GM23248 (cell line): ENCODE measurements at regions not wholly inside any gene's neighbourhood (a gene's known extent, or its start where the extent isn't known, plus 50 kb on each side); places are given as distances from the start of the nearest gene placed in this dataset.
A peak's percentile ranks its signal among the peaks of the same experiment; 100 is the strongest.

Experiments used
- DNase-seq: peaks from one replicate; pipeline ENCODE4 v3.0.0-alpha.2; 2015
- H2AFZ ChIP-seq: fragments of 200-600 bp; sonication (generic); 2 replicates; pipeline ENCODE4 v1.6.1; 2016; ENCODE audit warnings: antibody characterized with exemption
- H3F3A ChIP-seq: fragments of 200-600 bp; sonication (generic); 2 replicates; pipeline ENCODE4 v1.6.1; 2016; ENCODE audit warnings: mild to moderate bottlenecking, antibody characterized with exemption, mixed run types; ENCODE audit not compliant: insufficient read depth
- H3K27ac ChIP-seq: fragments of 200-600 bp; sonication (generic); 2 replicates; pipeline ENCODE4 v1.5.1; 2016; ENCODE audit warnings: mild to moderate bottlenecking
- H3K27me3 ChIP-seq: fragments of 200-600 bp; sonication (generic); replicated peaks from 2 replicates; pipeline ENCODE4 v1.6.1; 2016; ENCODE audit warnings: mild to moderate bottlenecking; ENCODE audit not compliant: insufficient read depth
- H3K36me3 ChIP-seq: fragments of 200-600 bp; sonication (generic); 2 replicates; pipeline ENCODE4 v1.6.1; 2016; ENCODE audit warnings: low read depth, mild to moderate bottlenecking
- H3K4me1 ChIP-seq: fragments of 200-600 bp; sonication (generic); 2 replicates; pipeline ENCODE4 v1.6.1; 2016; ENCODE audit warnings: mild to moderate bottlenecking; ENCODE audit not compliant: insufficient read depth
- H3K4me2 ChIP-seq: fragments of 200-600 bp; sonication (generic); one replicate; pipeline ENCODE4 v1.6.1; 2016; ENCODE audit warnings: mild to moderate bottlenecking; ENCODE audit not compliant: unreplicated experiment
- H3K4me3 ChIP-seq: fragments of 200-600 bp; sonication (generic); 2 replicates; pipeline ENCODE4 v1.5.1; 2016; ENCODE audit warnings: mild to moderate bottlenecking
- H3K79me2 ChIP-seq: fragments of 200-600 bp; sonication (generic); 2 replicates; pipeline ENCODE4 v1.6.1; 2016; ENCODE audit warnings: mild to moderate bottlenecking; ENCODE audit not compliant: insufficient read depth
- H3K9ac ChIP-seq: fragments of 200-600 bp; sonication (generic); 2 replicates; pipeline ENCODE4 v1.6.1; 2016; ENCODE audit warnings: mild to moderate bottlenecking
- H3K9me2 ChIP-seq: fragments of 200-600 bp; sonication (generic); 2 replicates; pipeline ENCODE4 v1.6.1; 2016; ENCODE audit warnings: mixed run types, mild to moderate bottlenecking, moderate library complexity; ENCODE audit not compliant: insufficient read depth
- H3K9me3 ChIP-seq: fragments of 200-600 bp; sonication (generic); one replicate; pipeline ENCODE4 v1.6.1; 2017; ENCODE audit warnings: low read depth
- H4K20me1 ChIP-seq: fragments of 200-600 bp; sonication (generic); 2 replicates; pipeline ENCODE4 v1.6.0; 2016; ENCODE audit not compliant: insufficient read depth
- EZH2 ChIP-seq: fragments of 200-600 bp; sonication (generic); IDR thresholded peaks from 2 replicates; pipeline ENCODE4 v1.6.1; 2018; ENCODE audit warnings: antibody characterized with exemption, mild to moderate bottlenecking; ENCODE audit not compliant: insufficient read depth, poor library complexity, severe bottlenecking
- EZH2phosphoT487 ChIP-seq: fragments of 200-600 bp; sonication (generic); IDR thresholded peaks from 2 replicates; pipeline ENCODE4 v1.6.1; 2018; ENCODE audit warnings: antibody characterized with exemption, moderate library complexity, mild to moderate bottlenecking, low read depth; ENCODE audit not compliant: insufficient read depth
- WGBS, 2 experiments: methylation state at CpG; one replicate each; pipeline ENCODE4 v1.1.6; 2015 to 2017; ENCODE audit warnings: low lambda C conversion rate in 2 of 2, low coverage in 1 of 2; ENCODE audit errors: missing lambda C conversion rate in 2 of 2; 5-methylcytosine and 5-hydroxymethylcytosine counted together
- in situ Hi-C: fragments of 300-500 bp; cut with MboI; formaldehyde crosslinking; loops from 2 replicates; pipeline ENCODE4 v1.15.0; 2020

DNA sequence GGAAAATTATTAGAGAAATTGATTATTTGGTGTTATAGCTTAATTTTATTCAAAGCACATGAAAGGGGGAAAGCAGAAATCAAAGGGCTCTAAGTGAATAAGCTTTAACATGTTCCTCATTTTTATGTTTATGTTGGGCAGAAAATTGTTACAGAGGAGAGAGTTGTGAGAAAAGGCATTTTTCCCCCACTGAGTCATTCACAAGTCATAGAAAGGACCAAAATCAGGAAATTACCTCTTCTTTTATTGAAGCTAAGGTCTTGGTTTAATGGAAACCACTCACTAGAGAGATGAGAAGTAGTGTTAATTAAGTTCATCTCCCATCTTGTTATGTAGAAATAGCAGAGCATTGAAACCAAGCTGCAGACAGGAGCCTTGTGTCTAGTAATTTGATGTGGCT lies 175.3 kb upstream of the THUMPD2 start:
- no peak overlapping the region for H3K4me3 ChIP-seq
- peaks cover 11% of the 10 kb centered on the region for H3K4me1 ChIP-seq
- no peaks in the 10 kb centered on the region for H4K20me1 ChIP-seq
- H3K27me3 ChIP-seq: no peaks in the 10 kb centered on the region
- TF ChIP-seq EZH2 (no peak), EZH2phosphoT487 (no peak)
- H2AFZ ChIP-seq: peak overlapping the region; percentile 19; the same call in 1 of the 2 replicates
- H3F3A ChIP-seq: peaks cover 14% of the 10 kb centered on the region; the same call in 1 of the 2 replicates
- H3K9me2 ChIP-seq: no peaks in the 10 kb centered on the region
- in situ Hi-C loops: no loop called here
- H3K36me3 ChIP-seq: no peaks in the 10 kb centered on the region
- no peak overlapping the region for H3K9ac ChIP-seq
- H3K9me3 ChIP-seq: no peaks in the 10 kb centered on the region
- no peak overlapping the region for H3K27ac ChIP-seq
- H3K79me2 ChIP-seq: no peaks in the 10 kb centered on the region
- H3K4me2 ChIP-seq: peak overlapping the region; percentile 8
- DNase-seq: peak; percentile 59

GRCh38 chr2:39949131-39949530 lies 170.1 kb upstream of the THUMPD2 start:
- peaks cover 25% of the 10 kb centered on the region for H3F3A ChIP-seq
- no peak overlapping the region for H3K9ac ChIP-seq
- no peaks in the 10 kb centered on the region for H3K27me3 ChIP-seq
- H3K4me3 ChIP-seq: no peak overlapping the region
- no peaks in the 10 kb centered on the region for H3K36me3 ChIP-seq
- no peaks in the 10 kb centered on the region for H4K20me1 ChIP-seq
- H2AFZ ChIP-seq: no peak overlapping the region
- H3K4me2 ChIP-seq: no peak overlapping the region
- no peaks in the 10 kb centered on the region for H3K79me2 ChIP-seq
- no peak overlapping the region for H3K27ac ChIP-seq
- H3K9me3 ChIP-seq: no peaks in the 10 kb centered on the region
- DNase-seq: no peak
- H3K4me1 ChIP-seq: peaks cover 26% of the 10 kb centered on the region
- WGBS, 2 experiments: 61 to 63% methylated on average over 1 of the region's 1 CpG
- no peaks in the 10 kb centered on the region for H3K9me2 ChIP-seq
- no peak for TF ChIP-seq EZH2
- TF ChIP-seq EZH2phosphoT487: no peak
- in situ Hi-C loops: no loop called here

DNA sequence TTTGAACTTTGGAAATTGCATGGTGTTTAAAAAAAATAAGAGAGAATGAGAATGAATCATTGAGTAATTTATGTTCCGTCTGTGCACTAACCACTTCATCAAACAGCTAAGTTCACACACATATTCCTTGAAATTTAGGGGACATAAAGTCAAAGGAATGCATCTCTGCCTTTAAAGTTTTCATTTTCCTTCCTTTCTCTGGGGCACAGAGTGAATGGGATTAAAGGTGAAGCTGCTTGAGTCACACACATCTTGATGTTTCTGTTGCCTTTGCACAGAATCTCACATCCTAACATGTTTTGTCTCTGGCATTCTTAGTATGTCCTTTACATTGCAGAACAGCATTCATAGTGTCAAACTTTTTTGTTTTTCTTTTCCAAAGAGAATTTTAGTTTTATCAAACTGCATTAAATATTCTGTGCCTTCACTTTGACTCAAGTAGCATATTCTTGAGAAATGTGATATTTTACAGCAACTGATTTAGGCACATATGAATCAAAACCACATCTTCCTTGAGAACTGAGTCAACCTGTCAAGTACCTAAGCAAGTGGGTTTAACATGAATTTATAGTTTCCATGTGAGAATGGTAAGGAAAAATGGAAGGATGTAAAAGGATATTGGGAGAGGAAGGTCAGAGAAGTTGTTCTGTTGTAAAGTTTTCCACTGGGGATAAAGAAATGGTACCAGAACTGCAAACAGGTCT lies 169.1 kb upstream of the THUMPD2 start:
- H3K9ac ChIP-seq: no peak overlapping the region
- H3K4me3 ChIP-seq: no peak overlapping the region
- H3K36me3 ChIP-seq: no peaks in the 10 kb centered on the region
- H3F3A ChIP-seq: peaks cover 22% of the 10 kb centered on the region
- no peak overlapping the region for H2AFZ ChIP-seq
- H3K9me3 ChIP-seq: no peaks in the 10 kb centered on the region
- in situ Hi-C loops: no loop called here
- peak; percentile 41 for DNase-seq
- H4K20me1 ChIP-seq: no peaks in the 10 kb centered on the region
- no peaks in the 10 kb centered on the region for H3K27me3 ChIP-seq
- H3K4me2 ChIP-seq: peak overlapping the region; percentile 27
- H3K9me2 ChIP-seq: no peaks in the 10 kb centered on the region
- H3K4me1 ChIP-seq: peaks cover 22% of the 10 kb centered on the region
- H3K27ac ChIP-seq: peak overlapping the region; percentile 38
- H3K79me2 ChIP-seq: no peaks in the 10 kb centered on the region
- WGBS, 2 experiments: 0% methylated on average over 1 of the region's 1 CpG
- TF ChIP-seq EZH2phosphoT487: no peak
- TF ChIP-seq EZH2: no peak

DNA sequence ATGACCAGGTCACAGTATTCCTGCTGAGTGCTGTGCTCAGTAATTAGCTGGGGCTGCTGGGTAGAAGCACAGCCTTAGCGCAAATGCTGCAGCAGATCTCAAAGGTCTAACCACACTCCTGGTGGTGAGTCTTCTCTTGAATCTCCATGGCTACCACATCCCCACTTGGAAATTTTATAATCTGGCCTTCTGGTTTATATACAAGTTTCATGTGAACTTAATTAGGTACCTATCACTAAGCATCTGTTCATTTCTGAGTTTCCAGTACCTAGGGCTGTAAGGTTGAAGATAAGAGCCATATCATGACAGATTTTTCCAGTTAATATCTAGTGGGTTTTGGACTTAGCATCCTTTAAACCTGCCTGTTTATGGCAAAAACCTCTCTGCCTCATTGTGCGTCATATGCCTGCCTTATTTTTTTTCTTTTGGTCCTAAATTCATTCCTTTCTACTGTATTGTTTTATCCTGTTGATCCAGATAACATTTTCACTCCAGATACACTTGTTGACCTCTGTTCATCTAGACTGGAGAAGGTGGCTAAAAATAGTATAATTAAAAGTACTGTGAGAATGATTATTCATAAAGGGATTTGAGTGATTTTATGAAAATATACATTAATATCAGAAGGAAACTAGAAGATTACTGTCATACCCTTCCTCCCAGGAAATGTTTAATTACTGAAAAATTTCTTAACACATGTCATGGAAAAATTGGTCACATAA lies 168.4 kb upstream of the THUMPD2 start:
- Histone ChIP-seq H3K4me2 (peak overlapping the region; percentile 27), H3K9ac (no peak overlapping the region), H3K9me3 (no peaks in the 10 kb centered on the region), H4K20me1 (no peaks in the 10 kb centered on the region), H3K27ac (peak overlapping the region; percentile 38), H3K27me3 (no peaks in the 10 kb centered on the region), H3F3A (peaks cover 22% of the 10 kb centered on the region), H3K4me1 (peaks cover 28% of the 10 kb centered on the region), H3K4me3 (no peak overlapping the region), H3K9me2 (no peaks in the 10 kb centered on the region), H2AFZ (no peak overlapping the region), H3K36me3 (no peaks in the 10 kb centered on the region), H3K79me2 (no peaks in the 10 kb centered on the region)
- 88 to 93% methylated on average over 2 of the region's 2 CpGs for WGBS, 2 experiments
- in situ Hi-C loops: no loop called here
- no peak for DNase-seq
- TF ChIP-seq EZH2phosphoT487 (no peak), EZH2 (no peak)
